ENCODE measurements at regions not wholly inside any gene's neighbourhood (a gene's known extent, or its start where the extent isn't known, plus 50 kb on each side); places are given as distances from the start of the nearest gene placed in this dataset.

DNA sequence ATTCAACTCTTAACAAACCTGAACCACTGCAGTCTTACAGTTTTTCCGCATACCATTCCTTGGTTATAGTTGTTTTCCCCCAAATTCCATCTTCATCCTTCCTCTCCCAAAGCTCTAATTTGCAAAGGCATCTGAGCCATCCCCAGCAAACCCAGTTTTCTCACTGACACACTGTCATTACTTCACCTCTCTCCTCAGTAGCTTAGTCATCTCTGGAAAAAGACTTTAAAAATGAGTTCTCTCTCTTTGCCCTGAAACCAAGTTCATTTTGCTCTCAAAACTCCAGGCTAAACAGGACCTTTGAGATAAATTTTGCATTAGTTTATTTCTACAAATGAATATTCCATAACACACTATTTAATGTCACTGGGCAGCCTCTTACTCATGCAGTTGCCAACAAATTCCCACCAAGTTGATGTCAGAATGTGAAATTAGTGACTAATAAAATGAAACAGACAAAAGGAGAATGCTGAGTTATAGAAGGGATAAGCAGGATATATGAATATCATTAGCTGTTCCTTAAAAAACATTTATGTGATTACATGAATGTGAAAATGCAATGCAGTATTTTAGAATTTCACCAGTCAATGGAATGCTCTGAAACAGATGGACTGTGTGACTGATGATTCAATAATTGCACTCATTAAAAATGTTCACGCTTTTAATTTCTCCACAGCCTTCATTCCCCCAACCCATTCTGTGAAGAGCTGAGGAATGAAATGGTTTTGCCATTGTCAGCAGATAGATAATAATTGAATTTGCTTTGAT lies 107.4 kb upstream of the DMAC1 start:
- intact Hi-C loops (cut with micrococcal nuclease), result no loop called here
- Histone ChIP-seq H3K4me2 (replicated peaks; ENCODE audit: extremely low read depth, low read length, poor library complexity, severe bottlenecking) (no peak overlapping the region), H3K9ac (ENCODE audit: insufficient read depth, low read length, poor library complexity, severe bottlenecking) (no peak overlapping the region), H3K27me3 (ENCODE audit: control insufficient read depth in 2 of 2, insufficient read depth in 2 of 2, low read length in 2 of 2) (no peaks in the 10 kb centered on the region), H3K36me3 (replicated peaks in 1 of 2; ENCODE audit: control insufficient read depth in 1 of 2, insufficient read depth in 2 of 2, low read length in 2 of 2) (no peaks in the 10 kb centered on the region), H3K79me2 (ENCODE audit: insufficient read depth, low read length) (no peaks in the 10 kb centered on the region), H3K4me3 (replicated peaks in 1 of 3; ENCODE audit: low read depth in 2 of 3, low read length in 3 of 3) (no peak overlapping the region), H3K4me1 (ENCODE audit: control insufficient read depth in 1 of 2, insufficient read depth in 2 of 2, low read length in 2 of 2) (no peaks in the 10 kb centered on the region), H3K9me3 (replicated peaks in 1 of 2; ENCODE audit: control insufficient read depth in 1 of 2, insufficient read depth in 1 of 2, low read length in 2 of 2) (no peaks in the 10 kb centered on the region), H4K20me1 (ENCODE audit: insufficient read depth, low read length) (no peaks in the 10 kb centered on the region), H2AFZ (ENCODE audit: insufficient read depth, low read depth, low read length, poor library complexity, severe bottlenecking) (no peak overlapping the region), H3K27ac (ENCODE audit: low read depth in 1 of 2, low read length in 2 of 2) (no peak overlapping the region)
- no peak for DNase-seq
- TF ChIP-seq, protein P1, sequence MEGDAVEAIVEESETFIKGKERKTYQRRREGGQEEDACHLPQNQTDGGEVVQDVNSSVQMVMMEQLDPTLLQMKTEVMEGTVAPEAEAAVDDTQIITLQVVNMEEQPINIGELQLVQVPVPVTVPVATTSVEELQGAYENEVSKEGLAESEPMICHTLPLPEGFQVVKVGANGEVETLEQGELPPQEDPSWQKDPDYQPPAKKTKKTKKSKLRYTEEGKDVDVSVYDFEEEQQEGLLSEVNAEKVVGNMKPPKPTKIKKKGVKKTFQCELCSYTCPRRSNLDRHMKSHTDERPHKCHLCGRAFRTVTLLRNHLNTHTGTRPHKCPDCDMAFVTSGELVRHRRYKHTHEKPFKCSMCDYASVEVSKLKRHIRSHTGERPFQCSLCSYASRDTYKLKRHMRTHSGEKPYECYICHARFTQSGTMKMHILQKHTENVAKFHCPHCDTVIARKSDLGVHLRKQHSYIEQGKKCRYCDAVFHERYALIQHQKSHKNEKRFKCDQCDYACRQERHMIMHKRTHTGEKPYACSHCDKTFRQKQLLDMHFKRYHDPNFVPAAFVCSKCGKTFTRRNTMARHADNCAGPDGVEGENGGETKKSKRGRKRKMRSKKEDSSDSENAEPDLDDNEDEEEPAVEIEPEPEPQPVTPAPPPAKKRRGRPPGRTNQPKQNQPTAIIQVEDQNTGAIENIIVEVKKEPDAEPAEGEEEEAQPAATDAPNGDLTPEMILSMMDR (IDR thresholded peaks at IDR 0.05), result no peak
- 90% methylated on average over 1 of the region's 2 CpGs for WGBS (ENCODE audit: insufficient coverage)
- H3K4me3 Mint-ChIP-seq, result no peak overlapping the region
- no peaks in the 10 kb centered on the region for H3K36me3 Mint-ChIP-seq
- peaks cover 0 to 2% (median 2%) of the 10 kb centered on the region in 7 donors for H3K9me3 Mint-ChIP-seq
- H3K27ac Mint-ChIP-seq, result no peak overlapping the region
- peaks cover 0 to 4% (median 0%) of the 10 kb centered on the region in 3 donors for H3K27me3 Mint-ChIP-seq (ENCODE audit: low read depth in 3 of 3)
- peaks cover 1% of the 10 kb centered on the region for H3K4me1 Mint-ChIP-seq

DNA sequence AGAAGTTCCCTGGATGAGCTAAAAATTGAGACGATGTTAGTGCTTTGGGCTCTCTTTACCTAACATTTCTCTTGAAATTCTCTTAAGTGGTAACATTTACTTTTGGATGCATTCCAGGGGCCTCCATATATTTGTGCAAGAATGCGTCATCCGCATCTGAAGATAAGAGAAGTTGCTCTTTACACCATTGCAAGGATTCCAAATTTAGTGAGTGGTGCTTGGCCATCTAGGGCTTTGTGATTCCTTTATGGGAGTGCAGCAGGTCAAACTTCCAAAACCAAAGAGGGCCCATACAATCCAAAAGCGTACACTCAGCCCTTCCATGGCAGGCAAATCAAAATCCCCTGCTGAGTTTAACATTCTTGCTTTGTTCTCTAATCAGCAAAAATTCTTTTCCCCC lies 102.0 kb upstream of the DMAC1 start:
- Histone ChIP-seq H3K4me1 (ENCODE audit: control insufficient read depth in 1 of 2, insufficient read depth in 2 of 2, low read length in 2 of 2) (no peaks in the 10 kb centered on the region), H3K4me3 (replicated peaks in 1 of 3; ENCODE audit: low read depth in 2 of 3, low read length in 3 of 3) (no peak overlapping the region), H3K9ac (ENCODE audit: insufficient read depth, low read length, poor library complexity, severe bottlenecking) (no peak overlapping the region), H3K27ac (ENCODE audit: low read depth in 1 of 2, low read length in 2 of 2) (no peak overlapping the region), H3K36me3 (replicated peaks in 1 of 2; ENCODE audit: control insufficient read depth in 1 of 2, insufficient read depth in 2 of 2, low read length in 2 of 2) (no peaks in the 10 kb centered on the region), H3K27me3 (ENCODE audit: control insufficient read depth in 2 of 2, insufficient read depth in 2 of 2, low read length in 2 of 2) (no peaks in the 10 kb centered on the region), H3K9me3 (replicated peaks in 1 of 2; ENCODE audit: control insufficient read depth in 1 of 2, insufficient read depth in 1 of 2, low read length in 2 of 2) (no peaks in the 10 kb centered on the region), H2AFZ (ENCODE audit: insufficient read depth, low read depth, low read length, poor library complexity, severe bottlenecking) (no peak overlapping the region), H4K20me1 (ENCODE audit: insufficient read depth, low read length) (no peaks in the 10 kb centered on the region), H3K4me2 (replicated peaks; ENCODE audit: extremely low read depth, low read length, poor library complexity, severe bottlenecking) (no peak overlapping the region), H3K79me2 (ENCODE audit: insufficient read depth, low read length) (no peaks in the 10 kb centered on the region)
- TF ChIP-seq, protein P1 (IDR thresholded peaks at IDR 0.05), result no peak
- H3K4me1 Mint-ChIP-seq, result no peaks in the 10 kb centered on the region
- H3K9me3 Mint-ChIP-seq, result peaks cover 0 to 2% (median 0%) of the 10 kb centered on the region in 7 donors
- no peaks in the 10 kb centered on the region for H3K27me3 Mint-ChIP-seq (ENCODE audit: low read depth in 3 of 3)
- DNase-seq, result no peak
- WGBS (ENCODE audit: insufficient coverage), result no CpG with 5 or more reads among the region's 4 CpGs
- H3K36me3 Mint-ChIP-seq, result no peaks in the 10 kb centered on the region
- intact Hi-C loops (cut with micrococcal nuclease), result no loop called here
- no peak overlapping the region for H3K27ac Mint-ChIP-seq
- H3K4me3 Mint-ChIP-seq, result no peak overlapping the region
